ENCODE measurements at regions not wholly inside any gene's neighbourhood (a gene's known extent, or its start where the extent isn't known, plus 50 kb on each side); places are given as distances from the start of the nearest gene placed in this dataset.

- Histone ChIP-seq H2BK12ac (ENCODE audit: insufficient read length, low read depth, low read length) (no peak overlapping the region), H3K4me2 (ENCODE audit: insufficient read depth, insufficient read length, low read length) (no peak overlapping the region), H3K4me1 (ENCODE audit: insufficient read depth, low read length) (no peaks in the 10 kb centered on the region), H2BK120ac (ENCODE audit: low read depth, low read length, poor library complexity, severe bottlenecking) (no peak overlapping the region), H3K18ac (ENCODE audit: insufficient read length, low read depth, low read length) (no peak overlapping the region), H2AFZ (ENCODE audit: low read length) (no peak overlapping the region), H3K56ac (ENCODE audit: insufficient read length, low read depth, low read length) (no peak overlapping the region), H4K91ac (ENCODE audit: insufficient read length, low read depth, low read length) (no peak overlapping the region), H2AK5ac (ENCODE audit: insufficient read length, low read length) (no peak overlapping the region), H3K9ac (ENCODE audit: extremely low read depth, insufficient read length, low read length) (no peak overlapping the region), H3K27ac (ENCODE audit: insufficient read length, low read depth, low read length) (no peak overlapping the region), H2BK5ac (ENCODE audit: insufficient read length, low read length) (no peak overlapping the region), H4K20me1 (ENCODE audit: control insufficient read depth, insufficient read depth, insufficient read length) (no peaks in the 10 kb centered on the region), H4K5ac (ENCODE audit: insufficient read length, low read depth, low read length) (no peak overlapping the region), H3K4ac (ENCODE audit: low read depth, low read length) (no peak overlapping the region), H2BK20ac (ENCODE audit: low read depth, low read length, poor library complexity, severe bottlenecking) (no peak overlapping the region), H3K9me3 (ENCODE audit: control insufficient read depth, low read depth, low read length) (no peaks in the 10 kb centered on the region), H3T11ph (ENCODE audit: low read length) (no peak overlapping the region), H3K14ac (ENCODE audit: insufficient read depth, low read length) (no peak overlapping the region), H3K79me1 (ENCODE audit: insufficient read depth, low read depth, low read length, poor library complexity, severe bottlenecking) (no peaks in the 10 kb centered on the region), H3K27me3 (ENCODE audit: insufficient read depth, low read length) (no peaks in the 10 kb centered on the region), H2BK15ac (ENCODE audit: low read depth, low read length) (no peak overlapping the region), H3K23me2 (ENCODE audit: insufficient read length, low read depth, low read length, poor library complexity, severe bottlenecking) (no peaks in the 10 kb centered on the region), H3K23ac (ENCODE audit: insufficient read length, low read depth, low read length) (no peak overlapping the region), H4K8ac (replicated peaks; ENCODE audit: insufficient read length, low read depth, low read length) (no peak overlapping the region), H3K79me2 (ENCODE audit: insufficient read depth, low read length) (no peaks in the 10 kb centered on the region)
- Mint-ChIP-seq H3K27ac (peak overlapping the region in 1 of 3 experiments; percentile 16; a peak in 1 of 7 replicates), H3K4me3 (no peak overlapping the region), H3K4me1 (peaks cover 12 to 24% of the 10 kb centered on the region in 2 experiments), H3K36me3 (ENCODE audit: insufficient read depth in 1 of 3, low read depth in 3 of 3) (no peaks in the 10 kb centered on the region; a peak in 1 of 7 replicates), H3K27me3 (ENCODE audit: low read depth) (peaks cover 28% of the 10 kb centered on the region), H3K9me3 (no peaks in the 10 kb centered on the region; a peak in 1 of 5 replicates)
- DNase-seq, result no peak
- no peak for TF ChIP-seq CTCF (conservative IDR thresholded peaks at IDR 0.05)
- no CpG with 5 or more reads among the region's 5 CpGs for WGBS (ENCODE audit: extremely low coverage, insufficient read length, low lambda C conversion rate)
Measured at GRCh38 chr22:26838471-26838825, 181.1 kb downstream of the MIAT start.
